GM19395 (cell line): ENCODE measurements at regions not wholly inside any gene's neighbourhood (a gene's known extent, or its start where the extent isn't known, plus 50 kb on each side); places are given as distances from the start of the nearest gene placed in this dataset.
"Not testable (repeated sequence)": the region's sequence is repeated elsewhere in the genome, so short reads cannot be mapped to it uniquely, and the experiment has no call there.

Experiments used
- ATAC-seq: cut with Tn5 transposase; IDR thresholded peaks from one replicate; pipeline ENCODE4 v1.9.1; 2021; ENCODE audit warnings: mild to moderate bottlenecking, moderate library complexity; ENCODE audit not compliant: unreplicated experiment

GRCh38 chr10:64771253-64772050 is 1250.3 kb downstream of the REEP3 start:
- ATAC-seq: no peak

GRCh38 chr10:64773357-64773756 is 1252.2 kb downstream of the REEP3 start:
- ATAC-seq: no peak

- ATAC-seq: not testable (repeated sequence)
These were observed 1263.2 kb downstream of the REEP3 start for GRCh38 chr10:64784451-64784850.

- no peak for ATAC-seq
These were observed 1264.6 kb downstream of the REEP3 start for GRCh38 chr10:64785816-64786215.

GRCh38 chr10:64786989-64787388 is 1265.8 kb downstream of the REEP3 start:
- no peak for ATAC-seq

GRCh38 chr10:64795847-64796246 is 1274.6 kb downstream of the REEP3 start:
- ATAC-seq: no peak

- ATAC-seq: no peak
These were observed 1277.1 kb downstream of the REEP3 start for GRCh38 chr10:64798297-64798696.

- not testable (repeated sequence) for ATAC-seq
These were observed 1287.0 kb downstream of the REEP3 start for GRCh38 chr10:64808233-64808632.

GRCh38 chr10:64810046-64810445 is 1288.8 kb downstream of the REEP3 start:
- not testable (repeated sequence) for ATAC-seq

- ATAC-seq: no peak
These were observed 1292.2 kb downstream of the REEP3 start for GRCh38 chr10:64813391-64813790.

GRCh38 chr10:64814201-64814600 is 1293.0 kb downstream of the REEP3 start:
- no peak for ATAC-seq

- ATAC-seq: no peak
These were observed 1308.7 kb downstream of the REEP3 start for GRCh38 chr10:64829888-64830412.

GRCh38 chr10:64830869-64831268 is 1309.7 kb downstream of the REEP3 start:
- ATAC-seq: no peak

- no peak for ATAC-seq
These were observed 1319.1 kb downstream of the REEP3 start for GRCh38 chr10:64840341-64840740.

- ATAC-seq: no peak
These were observed 1325.5 kb downstream of the REEP3 start for GRCh38 chr10:64846700-64847099.

GRCh38 chr10:64855941-64856340 is 1334.7 kb downstream of the REEP3 start:
- no peak for ATAC-seq

GRCh38 chr10:64859911-64860310 is 1338.7 kb downstream of the REEP3 start:
- ATAC-seq: no peak

- no peak for ATAC-seq
These were observed 1342.6 kb downstream of the REEP3 start for GRCh38 chr10:64863836-64864235.

- ATAC-seq: no peak
These were observed 1346.3 kb downstream of the REEP3 start for GRCh38 chr10:64867501-64867962.

- ATAC-seq: no peak
These were observed 1351.9 kb downstream of the REEP3 start for GRCh38 chr10:64873088-64873487.

GRCh38 chr10:64873959-64874358 is 1352.8 kb downstream of the REEP3 start:
- ATAC-seq: no peak

GRCh38 chr10:64880546-64880945 is 1359.3 kb downstream of the REEP3 start:
- no peak for ATAC-seq
